ENCODE measurements at regions not wholly inside any gene's neighbourhood (a gene's known extent, or its start where the extent isn't known, plus 50 kb on each side); places are given as distances from the start of the nearest gene placed in this dataset.

DNA sequence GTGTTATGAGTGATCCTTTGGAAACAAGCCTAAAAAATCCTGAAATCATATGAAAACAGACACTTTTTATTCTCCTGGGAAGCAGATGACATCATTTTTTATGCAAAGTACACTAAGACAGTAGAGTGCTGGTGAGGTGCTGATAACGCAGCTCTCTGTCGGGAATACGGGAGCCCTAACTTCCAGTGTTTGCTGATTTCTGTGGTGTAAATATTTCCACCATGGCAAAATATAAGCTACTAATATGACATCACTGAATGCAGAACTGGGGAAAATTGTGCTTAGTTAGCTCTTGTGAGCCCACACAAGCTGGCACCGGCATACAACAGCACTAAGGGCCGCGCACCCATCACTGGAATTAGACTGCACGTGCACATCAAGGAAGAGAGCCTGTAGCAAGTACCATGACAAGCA is 82.6 kb downstream of the FAM76B start:
- TF ChIP-seq, protein P1, sequence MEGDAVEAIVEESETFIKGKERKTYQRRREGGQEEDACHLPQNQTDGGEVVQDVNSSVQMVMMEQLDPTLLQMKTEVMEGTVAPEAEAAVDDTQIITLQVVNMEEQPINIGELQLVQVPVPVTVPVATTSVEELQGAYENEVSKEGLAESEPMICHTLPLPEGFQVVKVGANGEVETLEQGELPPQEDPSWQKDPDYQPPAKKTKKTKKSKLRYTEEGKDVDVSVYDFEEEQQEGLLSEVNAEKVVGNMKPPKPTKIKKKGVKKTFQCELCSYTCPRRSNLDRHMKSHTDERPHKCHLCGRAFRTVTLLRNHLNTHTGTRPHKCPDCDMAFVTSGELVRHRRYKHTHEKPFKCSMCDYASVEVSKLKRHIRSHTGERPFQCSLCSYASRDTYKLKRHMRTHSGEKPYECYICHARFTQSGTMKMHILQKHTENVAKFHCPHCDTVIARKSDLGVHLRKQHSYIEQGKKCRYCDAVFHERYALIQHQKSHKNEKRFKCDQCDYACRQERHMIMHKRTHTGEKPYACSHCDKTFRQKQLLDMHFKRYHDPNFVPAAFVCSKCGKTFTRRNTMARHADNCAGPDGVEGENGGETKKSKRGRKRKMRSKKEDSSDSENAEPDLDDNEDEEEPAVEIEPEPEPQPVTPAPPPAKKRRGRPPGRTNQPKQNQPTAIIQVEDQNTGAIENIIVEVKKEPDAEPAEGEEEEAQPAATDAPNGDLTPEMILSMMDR (IDR thresholded peaks at IDR 0.05), result no peak
- no peak for TF ChIP-seq EZH2phosphoT487 (IDR thresholded peaks at IDR 0.05)
